OCI-LY3 (cell line): ENCODE measurements at regions not wholly inside any gene's neighbourhood (a gene's known extent, or its start where the extent isn't known, plus 50 kb on each side); places are given as distances from the start of the nearest gene placed in this dataset.

Source experiments
- EZH2phosphoT487 ChIP-seq: fragments of 200-600 bp; shearing (Covaris generic); IDR thresholded peaks from 2 replicates; pipeline ENCODE4 v1.6.1; 2018; ENCODE audit warnings: antibody characterized with exemption, mixed run types, low read depth
- TF ChIP-seq, protein P1 (sequence below): fragments of 200-600, 300-600 bp; sonication (generic); IDR thresholded peaks from 2 replicates; pipeline ENCODE4 v1.5.1; 2014; ENCODE audit warnings: antibody characterized with exemption, low read length, low read depth

DNA sequence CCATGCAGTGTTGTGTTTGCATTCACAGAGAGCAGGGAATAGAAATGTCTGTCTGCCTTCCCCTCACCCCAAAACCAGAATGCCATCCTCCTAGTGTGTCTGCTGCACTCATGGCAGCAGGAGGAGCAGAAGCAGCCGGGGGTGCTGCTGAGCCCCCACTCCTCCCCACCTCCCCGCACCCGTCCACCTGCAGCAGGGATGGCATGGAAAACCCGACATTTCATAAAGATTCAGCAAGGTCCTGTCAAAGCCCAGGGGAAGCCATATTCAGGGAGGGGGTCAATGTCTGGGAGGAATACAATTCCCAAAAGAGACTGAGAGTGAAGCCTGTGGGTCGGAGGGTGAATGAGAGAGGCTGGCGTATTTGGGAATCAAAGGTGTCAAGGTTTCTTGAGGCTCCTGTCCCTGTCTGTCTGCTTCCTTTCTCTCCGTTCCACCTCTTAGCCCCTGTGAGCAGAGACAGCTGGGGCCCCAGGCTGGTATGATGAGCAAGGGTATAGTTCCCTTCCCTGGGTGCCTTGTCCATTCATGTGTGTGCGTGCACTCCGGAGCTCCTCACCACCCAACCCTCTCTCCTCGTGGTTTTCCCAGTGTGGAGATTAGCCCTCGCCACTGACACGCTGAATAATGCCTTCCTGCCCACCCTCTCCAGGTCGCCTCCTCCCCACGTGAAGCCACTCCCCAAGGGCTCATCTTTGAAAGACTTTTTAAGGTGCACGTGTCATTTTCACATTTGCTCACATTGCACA, 133.5 kb upstream of the ZNF236 start:
- TF ChIP-seq, protein P1, sequence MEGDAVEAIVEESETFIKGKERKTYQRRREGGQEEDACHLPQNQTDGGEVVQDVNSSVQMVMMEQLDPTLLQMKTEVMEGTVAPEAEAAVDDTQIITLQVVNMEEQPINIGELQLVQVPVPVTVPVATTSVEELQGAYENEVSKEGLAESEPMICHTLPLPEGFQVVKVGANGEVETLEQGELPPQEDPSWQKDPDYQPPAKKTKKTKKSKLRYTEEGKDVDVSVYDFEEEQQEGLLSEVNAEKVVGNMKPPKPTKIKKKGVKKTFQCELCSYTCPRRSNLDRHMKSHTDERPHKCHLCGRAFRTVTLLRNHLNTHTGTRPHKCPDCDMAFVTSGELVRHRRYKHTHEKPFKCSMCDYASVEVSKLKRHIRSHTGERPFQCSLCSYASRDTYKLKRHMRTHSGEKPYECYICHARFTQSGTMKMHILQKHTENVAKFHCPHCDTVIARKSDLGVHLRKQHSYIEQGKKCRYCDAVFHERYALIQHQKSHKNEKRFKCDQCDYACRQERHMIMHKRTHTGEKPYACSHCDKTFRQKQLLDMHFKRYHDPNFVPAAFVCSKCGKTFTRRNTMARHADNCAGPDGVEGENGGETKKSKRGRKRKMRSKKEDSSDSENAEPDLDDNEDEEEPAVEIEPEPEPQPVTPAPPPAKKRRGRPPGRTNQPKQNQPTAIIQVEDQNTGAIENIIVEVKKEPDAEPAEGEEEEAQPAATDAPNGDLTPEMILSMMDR = no peak
- TF ChIP-seq EZH2phosphoT487 = no peak
